HS-5 (cell line): ENCODE measurements at regions not wholly inside any gene's neighbourhood (a gene's known extent, or its start where the extent isn't known, plus 50 kb on each side); places are given as distances from the start of the nearest gene placed in this dataset.

Source experiments
- DNase-seq: peaks from one replicate; pipeline ENCODE4 v3.0.0-alpha.2; 2012; ENCODE audit warnings: low read depth

DNA sequence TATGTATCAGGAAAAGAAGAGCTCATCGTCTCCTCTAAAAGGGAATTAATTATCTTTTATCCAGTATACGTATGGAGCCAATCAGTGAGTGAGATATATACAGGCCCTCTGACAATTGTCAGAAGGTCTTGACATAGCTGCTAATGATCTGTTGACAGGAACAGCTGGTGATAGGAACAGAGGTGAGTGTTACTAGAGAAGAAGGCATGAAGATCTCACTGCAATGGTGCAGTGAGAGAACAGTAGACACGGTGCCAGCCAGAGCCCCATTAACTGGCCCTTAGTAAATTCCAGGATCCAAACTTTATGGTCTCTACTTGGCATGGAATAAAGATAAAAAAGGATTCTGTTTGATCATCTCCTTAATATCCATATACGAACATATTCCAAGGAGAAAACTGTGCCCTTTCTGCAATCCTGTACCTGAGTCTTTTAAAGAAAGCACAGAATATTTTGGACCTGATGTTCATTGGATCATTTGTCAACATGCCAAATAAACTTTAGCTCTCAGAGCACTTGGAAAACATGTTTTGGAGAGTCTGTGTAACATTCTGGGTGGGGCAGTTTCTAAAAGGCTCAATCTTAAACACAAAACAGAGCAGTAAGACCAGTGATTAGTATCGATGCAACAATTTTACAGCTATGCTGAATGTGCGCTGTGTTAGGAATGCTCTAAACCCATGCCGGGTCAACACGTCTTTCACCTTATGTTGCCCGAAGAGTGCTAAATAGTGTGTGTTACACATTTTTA, 135.8 kb upstream of the CITED2 start:
- no peak for DNase-seq

DNA sequence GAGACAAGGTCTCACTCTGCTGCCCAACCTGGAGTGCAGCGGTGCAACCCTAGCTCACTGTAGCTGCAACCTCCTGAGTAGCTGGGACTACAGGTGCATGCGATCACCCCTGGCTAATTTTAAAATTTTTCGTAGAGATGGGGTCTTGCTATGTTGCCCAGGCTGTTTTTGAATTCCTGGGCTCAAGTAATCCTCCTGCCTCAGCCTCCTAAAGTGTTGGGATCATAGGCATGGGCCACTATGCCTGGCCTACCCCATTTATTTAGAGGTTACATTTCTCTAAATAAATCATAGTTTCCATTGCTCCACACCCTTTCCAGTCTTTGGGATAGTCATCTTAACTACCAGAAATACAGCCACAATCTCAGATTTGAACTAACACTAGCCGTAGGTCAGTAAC, 134.7 kb upstream of the CITED2 start:
- DNase-seq = no peak

DNA sequence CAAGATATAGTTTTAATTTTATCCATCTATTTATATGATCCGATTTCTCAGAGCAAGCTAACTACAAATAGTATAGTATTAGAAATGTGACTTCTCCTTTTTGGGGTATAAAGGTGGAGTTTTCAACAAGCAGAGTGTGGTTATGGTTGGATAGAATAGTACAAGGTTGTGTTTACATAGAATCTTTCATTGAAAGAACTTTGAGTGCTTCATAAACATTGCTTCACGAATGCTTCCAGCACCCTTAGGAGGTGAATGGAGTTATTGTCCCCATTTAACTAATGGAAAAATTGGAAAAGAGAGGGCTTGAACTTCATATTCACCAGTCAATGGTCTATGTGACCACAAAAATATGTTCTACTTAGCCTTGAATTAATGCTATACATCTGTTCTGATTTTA, 134.1 kb upstream of the CITED2 start:
- DNase-seq = no peak

DNA sequence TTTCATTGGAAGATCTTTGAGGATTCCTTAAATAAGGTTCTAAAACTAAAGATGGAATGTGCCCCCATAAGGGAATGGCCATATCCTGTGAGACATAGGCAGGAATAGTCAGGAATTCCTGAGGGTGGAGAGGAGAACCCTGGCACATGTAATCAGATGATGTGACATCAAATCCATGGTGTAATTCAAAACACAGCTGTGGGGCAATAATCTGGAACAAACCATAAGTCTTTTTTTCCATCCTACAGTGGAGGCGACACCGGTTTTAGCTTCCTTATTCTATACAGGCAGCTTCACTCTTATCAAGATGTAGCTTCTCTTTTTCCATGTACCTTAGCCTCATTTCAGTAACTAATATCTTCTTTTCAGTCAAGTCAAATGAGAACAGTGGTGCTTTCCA, 133.6 kb upstream of the CITED2 start:
- no peak for DNase-seq

DNA sequence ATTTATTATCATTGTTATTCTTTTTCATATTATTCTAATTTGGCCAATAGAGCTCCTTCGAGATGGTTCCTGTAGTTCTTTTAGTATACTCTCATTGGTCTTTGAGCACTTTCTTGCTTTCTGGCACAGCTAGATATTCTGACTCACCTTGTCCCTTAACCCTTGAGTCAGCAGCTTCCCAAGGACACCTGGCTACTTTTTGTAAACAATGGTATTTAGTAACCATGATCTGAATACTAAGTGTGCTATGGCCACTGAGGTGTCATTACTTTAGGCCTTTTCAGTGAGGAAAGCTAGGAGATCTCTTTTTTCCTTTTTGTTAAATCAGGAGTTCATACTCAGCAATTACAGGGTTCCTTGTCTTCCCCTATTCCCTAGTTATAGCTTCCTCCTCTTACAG, 126.5 kb upstream of the CITED2 start:
- DNase-seq = no peak

DNA sequence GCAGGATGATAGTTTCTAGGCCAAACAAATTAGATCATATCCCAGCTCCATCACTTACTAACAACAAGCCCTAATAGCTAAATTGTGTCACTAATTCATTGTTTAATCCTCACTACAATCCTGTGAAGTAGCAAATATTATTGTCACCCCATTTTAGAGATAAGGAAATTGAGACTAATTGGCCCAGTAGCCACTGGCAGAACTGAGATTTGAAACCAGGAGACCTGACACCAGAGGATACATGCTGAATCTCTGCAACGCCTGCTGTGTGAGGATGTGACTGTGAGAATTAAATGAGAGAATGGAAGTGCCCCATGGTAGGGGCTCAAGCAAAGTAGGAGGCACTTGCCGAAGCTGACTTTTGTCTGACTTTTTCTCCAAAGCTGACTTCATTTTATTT, 124.3 kb upstream of the CITED2 start:
- no peak for DNase-seq

DNA sequence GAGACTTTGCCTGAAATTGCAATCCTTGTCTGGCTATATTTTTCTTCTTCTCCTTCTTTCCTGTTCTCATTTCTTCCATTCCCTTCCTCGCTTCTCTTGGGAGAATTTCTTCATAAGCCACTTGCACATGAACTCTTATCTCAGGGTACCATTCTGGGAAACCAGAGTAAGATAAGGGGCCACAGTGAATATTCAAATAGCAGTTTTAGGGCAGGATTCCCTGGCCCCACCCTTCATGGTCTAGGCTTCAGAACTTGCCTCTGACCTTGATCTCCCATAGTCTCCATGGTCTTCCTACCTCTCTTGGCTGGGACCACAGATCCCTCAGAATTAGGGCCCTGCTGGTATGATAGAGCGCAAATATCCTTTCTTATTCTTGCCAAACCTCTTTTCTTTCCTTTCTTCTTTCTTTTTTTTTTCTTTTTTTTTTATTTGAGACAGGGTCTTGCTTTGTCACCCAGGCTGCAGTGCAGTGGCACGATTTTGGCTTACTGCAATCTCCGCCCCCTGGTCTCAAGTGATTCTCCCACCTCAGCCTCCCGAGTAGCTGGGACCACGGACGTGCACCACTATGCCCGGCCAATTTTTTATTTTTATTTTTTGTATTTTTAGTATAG, 123.0 kb upstream of the CITED2 start:
- DNase-seq = no peak

DNA sequence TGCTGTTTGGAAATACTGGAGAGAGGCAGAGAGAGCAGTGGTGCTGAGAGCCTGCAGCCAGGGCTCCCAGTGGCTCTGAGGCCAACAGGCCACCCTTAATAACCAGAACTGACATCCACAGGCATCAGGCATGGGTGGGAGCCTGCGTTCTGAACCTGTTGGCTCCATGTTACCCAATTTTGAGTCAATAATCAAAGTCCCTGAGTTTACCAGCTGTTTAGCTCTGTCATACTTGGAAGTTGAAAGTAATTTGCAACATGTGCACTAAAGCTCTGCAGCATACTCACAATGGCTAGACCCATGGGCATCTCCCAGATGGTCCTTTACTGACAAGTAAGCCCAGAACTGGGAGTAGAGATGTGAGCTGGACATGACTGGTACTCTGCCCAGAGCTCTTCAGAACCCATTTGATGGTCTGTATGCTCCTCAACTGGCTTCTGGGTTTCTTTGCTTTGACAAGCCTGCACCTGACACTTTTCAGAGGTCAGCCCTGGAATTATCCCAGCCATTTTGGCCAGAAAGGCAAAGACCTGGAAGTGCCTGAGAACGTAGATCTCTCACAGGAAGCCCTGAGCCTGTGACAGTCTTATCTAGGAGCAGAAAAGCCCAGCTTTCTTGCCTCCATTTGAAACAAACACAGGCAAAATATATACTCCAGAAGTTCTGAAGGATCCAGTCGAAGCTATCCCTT, 122.4 kb upstream of the CITED2 start:
- no peak for DNase-seq

DNA sequence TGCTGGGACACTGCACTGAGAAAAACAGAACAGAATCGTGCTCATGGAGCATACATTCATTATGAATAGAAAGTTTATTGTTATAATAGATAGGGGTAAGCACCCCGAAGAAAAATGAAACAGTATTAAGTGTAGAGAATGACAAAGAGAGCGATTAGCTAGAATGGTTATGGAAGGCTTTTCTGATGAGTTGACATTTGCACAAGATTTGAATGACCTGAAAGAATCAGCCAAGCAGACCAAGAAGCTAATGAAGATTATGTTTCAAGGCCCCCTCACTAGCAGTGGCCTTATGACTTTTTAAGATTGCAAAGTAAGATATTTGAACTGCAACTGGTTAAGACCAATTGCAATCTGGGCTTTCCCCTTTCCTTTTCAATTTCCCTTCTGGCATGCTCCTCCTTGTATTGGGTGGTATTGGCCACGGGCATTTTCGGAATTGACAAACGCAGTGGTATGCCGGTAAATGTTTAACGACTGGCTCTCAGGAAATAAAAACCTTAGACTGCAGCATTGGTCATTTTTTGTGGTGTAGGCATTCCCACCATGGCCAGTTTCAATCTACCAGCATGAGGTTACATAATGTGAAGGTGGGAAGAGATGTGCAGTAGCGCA, 120.0 kb upstream of the CITED2 start:
- no peak for DNase-seq

DNA sequence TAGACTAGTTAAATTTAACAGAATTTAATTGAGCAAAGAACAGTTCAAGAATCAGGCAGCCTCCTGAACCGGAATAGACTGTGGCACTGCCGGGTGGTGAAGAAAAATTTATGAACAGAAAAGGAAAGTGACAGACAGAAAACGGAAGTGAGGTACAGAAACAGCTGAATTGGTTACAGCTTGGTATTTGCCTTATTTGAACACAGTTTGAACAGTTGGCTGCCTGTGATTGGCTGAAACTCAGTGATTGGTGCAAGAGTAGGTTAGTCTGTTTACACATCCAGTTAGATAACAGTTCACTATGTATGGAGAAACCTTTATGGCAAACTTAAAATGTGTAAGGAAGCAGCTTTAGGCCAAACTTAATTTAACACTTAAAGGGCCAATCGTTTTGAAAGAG, 116.0 kb upstream of the CITED2 start:
- DNase-seq = no peak

DNA sequence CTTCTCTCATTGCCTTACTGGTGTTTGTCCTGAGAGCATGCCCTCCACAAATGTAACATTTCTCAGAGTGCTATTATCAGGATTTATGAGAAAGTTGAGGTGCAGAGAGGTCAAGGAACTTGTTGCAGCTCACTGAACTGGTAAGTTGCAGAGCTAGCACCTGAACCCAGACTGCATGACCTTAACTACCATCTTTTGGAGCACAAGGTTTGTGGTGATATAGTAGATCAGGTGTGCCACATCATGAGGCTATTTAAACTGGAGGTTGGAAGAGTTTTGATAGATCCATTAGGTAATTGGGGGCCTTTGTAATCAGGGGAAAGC, 112.0 kb upstream of the CITED2 start:
- DNase-seq = no peak

DNA sequence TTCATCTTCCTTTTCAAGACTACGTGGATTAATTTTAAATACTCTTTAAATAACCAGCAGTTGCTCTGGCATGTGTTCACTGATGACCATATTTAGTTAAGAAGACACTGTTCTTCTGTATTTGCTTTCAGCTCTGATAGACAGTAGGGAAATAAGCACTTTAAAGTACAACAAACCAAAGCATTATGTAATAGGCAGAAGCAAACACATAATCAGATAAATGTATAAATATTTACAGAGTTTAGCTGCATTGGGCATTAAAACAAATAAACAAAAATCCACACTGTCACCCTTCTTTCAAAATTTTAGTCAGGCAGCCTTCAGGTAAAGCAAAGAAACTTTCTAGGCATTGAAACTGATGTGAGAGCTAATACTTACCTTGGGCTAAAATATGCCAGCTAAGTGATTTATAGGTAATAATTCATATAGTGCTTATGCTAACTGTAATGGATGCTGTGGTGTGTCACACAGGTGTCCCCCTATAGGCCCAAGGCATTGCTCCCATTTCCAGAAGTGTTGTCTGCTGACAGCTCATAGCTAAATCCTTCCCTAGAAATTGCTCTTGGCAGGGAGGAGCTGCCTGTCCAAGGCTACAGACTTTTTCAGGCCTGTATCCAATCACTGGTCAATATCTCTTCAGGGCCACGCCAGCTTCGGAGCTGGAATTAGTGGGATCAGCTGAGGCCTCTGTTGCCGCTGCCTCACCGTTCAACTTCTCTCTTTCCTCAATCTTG, 111.5 kb upstream of the CITED2 start:
- no peak for DNase-seq

DNA sequence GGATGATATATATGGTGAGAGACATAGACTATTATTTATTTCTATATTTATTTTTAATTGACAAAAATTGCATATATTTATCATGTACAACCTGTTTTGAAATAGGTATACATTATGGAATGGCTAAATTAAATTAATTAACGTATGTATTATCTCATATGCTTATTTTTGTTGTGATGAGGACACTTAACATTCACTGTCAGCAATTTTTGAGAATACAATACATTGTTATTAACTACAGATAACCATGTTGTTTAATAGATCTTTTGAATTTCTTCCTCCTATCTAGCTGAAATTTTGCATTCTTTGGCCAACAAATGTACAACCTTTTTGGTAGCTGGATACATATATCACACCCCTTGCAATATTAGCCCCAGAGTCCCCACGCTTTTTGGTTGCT, 110.7 kb upstream of the CITED2 start:
- DNase-seq = no peak

DNA sequence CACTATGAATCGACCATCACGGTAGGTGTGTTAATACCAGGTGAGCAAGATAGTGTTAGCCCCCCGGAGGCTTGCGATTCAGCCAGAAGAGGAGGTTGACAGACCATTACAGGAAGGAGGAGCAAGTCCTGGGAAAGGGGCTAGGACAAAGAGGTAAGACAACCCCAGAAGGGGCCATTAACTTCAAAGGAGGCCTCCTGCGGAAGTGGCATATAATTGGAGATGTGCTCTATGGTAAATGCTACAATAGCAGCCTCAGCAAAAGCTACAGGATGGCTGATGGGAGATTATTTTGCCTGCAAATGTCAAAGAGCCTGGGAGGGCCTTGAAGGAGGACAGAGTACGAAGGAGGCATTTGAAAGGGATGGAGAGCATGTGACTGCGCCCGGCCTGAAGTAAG, 108.6 kb upstream of the CITED2 start:
- DNase-seq = no peak

DNA sequence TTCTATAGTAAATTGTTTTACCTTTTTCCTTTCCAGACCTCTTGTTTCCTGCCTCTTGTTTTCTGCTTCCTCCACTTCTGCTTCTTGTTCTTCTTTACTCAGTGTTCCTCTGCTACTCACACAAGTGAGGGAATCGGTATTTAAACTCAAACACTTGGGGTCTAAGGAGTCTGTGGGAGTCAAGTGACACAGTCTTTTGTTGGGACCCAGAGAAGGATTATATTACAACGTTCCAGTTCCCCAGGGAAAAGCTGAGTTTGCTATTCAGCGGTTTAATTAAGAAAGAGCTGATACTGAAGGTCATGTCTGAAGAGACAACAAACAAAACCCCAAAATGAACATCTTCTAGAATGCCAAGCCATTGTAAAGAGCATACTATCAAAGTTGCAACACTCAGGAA, 107.8 kb upstream of the CITED2 start:
- DNase-seq = no peak

DNA sequence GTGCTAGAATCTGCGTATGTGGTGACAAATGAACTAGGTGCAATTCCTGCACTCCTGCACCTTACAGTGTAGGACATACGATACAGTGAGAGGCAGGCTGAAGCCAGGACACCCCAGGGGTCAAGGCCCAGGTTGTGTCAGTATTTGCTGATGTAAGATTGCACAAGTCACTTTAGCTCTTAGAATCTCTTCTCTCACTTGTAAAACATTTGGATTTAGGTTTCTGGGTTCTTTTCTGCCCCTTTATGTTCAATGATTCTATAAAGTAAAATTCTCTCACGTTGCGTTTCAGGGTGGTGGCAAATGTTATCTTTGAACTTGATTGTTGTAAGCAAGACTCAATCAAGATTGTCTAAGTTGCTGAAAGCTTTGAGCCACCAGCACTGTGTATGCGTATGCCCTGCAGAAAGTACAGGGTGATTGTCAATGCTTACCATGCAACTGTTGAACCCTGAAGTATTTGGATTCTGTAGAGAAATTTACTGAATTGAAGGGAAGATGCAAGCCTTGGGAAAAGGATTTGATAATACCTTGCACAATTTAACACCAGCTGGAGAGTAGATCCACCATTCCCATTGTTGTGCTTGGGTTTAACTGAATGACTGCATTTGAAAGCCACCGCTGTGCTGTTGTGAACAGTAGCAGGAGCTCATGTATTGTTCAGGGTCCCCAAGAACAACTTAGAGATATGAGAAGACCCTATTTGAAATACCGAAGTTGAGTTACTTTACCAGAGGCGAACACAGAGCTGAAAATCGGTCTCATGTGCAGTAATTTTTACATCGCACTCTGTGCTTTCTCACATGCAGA, 106.1 kb upstream of the CITED2 start:
- no peak for DNase-seq

DNA sequence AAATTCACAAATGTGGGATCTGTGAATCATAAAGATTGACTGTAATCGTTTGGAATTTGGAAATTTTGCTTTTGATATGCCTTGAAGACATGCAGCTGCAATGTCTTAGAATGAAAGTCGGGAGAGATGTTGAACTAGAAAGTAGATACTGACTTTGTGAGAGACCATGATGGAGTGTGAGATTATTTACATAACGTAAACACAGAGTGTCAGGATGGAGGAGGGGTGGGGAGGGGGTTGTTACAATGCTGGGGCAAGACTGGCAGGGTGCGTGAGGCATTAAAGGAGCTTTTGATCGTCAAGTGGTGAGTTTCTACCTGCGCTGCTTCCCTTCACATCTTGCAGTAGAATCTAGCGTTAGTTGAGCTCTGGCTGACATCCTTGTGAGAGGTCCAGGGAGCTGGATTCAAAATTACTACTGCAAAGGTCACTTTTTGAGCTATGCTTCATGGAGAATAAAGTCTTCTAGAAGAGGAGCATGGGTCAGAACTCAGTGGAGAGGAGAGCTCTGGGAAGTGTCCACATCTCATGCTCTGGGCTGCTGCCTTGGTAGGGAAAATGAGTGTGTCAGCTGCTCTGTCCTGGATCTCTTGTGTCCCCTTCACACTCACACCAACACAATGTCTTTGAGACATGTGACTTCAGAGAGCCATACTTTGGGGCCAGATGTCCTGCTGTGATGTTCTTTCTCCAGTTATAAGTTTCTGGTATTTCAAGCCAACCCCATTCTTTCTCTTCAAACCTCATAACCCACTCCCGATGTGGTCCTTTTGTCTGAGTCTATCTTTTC, 105.2 kb upstream of the CITED2 start:
- no peak for DNase-seq

DNA sequence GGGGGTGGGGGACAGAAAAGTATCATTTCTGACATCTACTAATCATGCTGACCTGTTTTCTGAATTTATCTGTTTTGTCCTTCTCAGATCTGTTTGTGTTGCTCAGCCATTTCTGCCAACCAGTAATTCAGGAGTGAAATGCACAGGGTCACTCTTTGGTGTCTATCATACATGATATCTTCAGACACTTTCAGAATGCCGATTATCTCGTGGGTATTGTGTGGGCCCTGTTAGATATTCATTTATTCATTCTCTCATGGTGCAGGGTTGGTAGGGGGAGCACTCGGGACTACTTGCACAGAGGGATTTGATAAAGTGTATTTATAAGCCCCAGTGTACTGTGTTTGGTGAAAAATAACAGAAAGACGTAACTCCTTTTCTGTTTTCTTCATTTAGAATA, 101.2 kb upstream of the CITED2 start:
- no peak for DNase-seq

DNA sequence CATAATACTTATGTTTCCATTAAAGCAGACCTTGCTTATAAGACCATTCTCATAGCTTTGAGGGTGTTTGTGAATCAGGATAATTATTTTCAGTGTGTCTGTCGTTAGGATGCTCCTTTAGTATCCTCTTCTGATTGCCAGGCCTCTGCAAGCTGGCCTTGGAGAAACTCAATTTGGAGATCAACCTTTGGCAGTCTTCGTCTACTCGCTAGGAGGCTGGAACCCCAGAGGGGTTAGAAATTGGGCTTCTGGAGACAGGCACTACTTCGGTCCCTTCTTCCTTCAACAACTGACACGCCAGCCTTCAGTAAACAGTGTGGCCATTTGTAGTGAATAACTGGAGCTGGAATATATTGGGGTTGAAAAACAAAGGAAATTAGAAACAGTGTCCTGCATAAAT, 100.8 kb upstream of the CITED2 start:
- DNase-seq = no peak

DNA sequence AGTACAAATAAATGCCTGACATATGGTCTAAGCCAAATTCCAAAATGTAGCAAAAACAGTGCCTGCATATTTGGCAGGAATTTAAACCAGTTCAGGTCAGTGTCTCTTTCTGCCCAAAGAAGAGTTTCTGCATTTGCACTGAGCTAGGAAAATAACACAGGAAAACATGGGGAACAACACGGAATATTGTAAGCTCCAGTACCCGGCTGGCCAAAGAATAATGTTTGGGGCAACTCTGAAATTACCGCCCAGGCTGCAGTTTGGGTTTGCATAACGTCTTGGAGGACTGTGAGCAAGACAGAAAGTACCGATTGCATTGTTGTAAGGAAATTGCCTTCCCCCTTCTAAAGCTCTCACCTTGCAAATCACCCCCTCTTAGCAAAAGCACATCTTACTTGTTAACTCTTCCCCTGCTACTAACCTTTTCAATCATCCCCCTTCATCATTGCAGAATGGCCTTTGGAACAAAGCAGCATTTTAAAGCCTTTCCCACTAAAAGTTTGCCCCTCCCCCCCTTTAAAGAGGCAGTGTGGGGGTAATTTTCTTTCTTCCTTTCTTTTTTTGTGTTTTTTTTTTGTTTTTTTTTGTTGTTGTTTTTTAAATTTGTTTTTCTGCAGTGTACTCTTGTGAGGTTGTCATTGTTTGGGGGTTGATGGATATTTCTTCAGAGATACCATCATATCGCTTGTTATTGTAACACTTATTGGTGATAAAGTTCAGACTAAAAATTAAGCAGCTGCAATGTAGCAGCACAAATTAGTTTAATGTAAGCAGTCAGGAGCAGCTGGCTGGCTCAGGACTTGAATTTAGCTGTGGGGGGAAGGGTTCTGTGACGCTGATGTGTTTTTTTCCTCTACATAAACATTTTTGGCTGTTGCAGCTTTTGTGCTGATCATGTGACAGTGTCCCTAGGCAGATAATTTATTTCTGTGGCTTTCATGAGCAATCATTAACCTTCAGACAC, 100.0 kb upstream of the CITED2 start:
- no peak for DNase-seq
